Myocyte (in vitro differentiated cells): ENCODE measurements at regions not wholly inside any gene's neighbourhood (a gene's known extent, or its start where the extent isn't known, plus 50 kb on each side); places are given as distances from the start of the nearest gene placed in this dataset.
"Not testable (repeated sequence)": the region's sequence is repeated elsewhere in the genome, so short reads cannot be mapped to it uniquely, and the experiment has no call there.

Experiments used
- DNase-seq: peaks from one replicate; pipeline ENCODE4 v3.0.0-alpha.2; 2012; ENCODE audit warnings: low read depth

GRCh38 chr18:52163478-52163877, 176.5 kb upstream of the DCC start:
- no peak for DNase-seq

- DNase-seq: not testable (repeated sequence)
These were observed 171.9 kb upstream of the DCC start for GRCh38 chr18:52168131-52168530.

- no peak for DNase-seq
These were observed 165.8 kb upstream of the DCC start for GRCh38 chr18:52174220-52174619.

GRCh38 chr18:52175406-52175805, 164.6 kb upstream of the DCC start:
- DNase-seq: no peak

- no peak for DNase-seq
These were observed 156.9 kb upstream of the DCC start for GRCh38 chr18:52183107-52183506.

- DNase-seq: peak; percentile 44
These were observed 149.8 kb upstream of the DCC start for GRCh38 chr18:52190195-52190594.

GRCh38 chr18:52190631-52191030, 149.4 kb upstream of the DCC start:
- peak; percentile 2 for DNase-seq

- DNase-seq: no peak
These were observed 139.6 kb upstream of the DCC start for GRCh38 chr18:52200406-52200805.

- DNase-seq: no peak
These were observed 138.9 kb upstream of the DCC start for GRCh38 chr18:52200921-52201663.

GRCh38 chr18:52208646-52209045, 131.4 kb upstream of the DCC start:
- DNase-seq: no peak

- no peak for DNase-seq
These were observed 123.9 kb upstream of the DCC start for GRCh38 chr18:52216109-52216508.

GRCh38 chr18:52216666-52217065, 123.3 kb upstream of the DCC start:
- no peak for DNase-seq

GRCh38 chr18:52219102-52219501, 120.9 kb upstream of the DCC start:
- DNase-seq: no peak

- DNase-seq: no peak
These were observed 119.9 kb upstream of the DCC start for GRCh38 chr18:52220062-52220591.

- no peak for DNase-seq
These were observed 117.8 kb upstream of the DCC start for GRCh38 chr18:52222211-52222610.

GRCh38 chr18:52227536-52227935, 112.5 kb upstream of the DCC start:
- DNase-seq: no peak

- no peak for DNase-seq
These were observed 111.8 kb upstream of the DCC start for GRCh38 chr18:52228166-52228565.

- no peak for DNase-seq
These were observed 103.9 kb upstream of the DCC start for GRCh38 chr18:52236131-52236530.

GRCh38 chr18:52237551-52237950, 102.4 kb upstream of the DCC start:
- DNase-seq: no peak

- DNase-seq: no peak
These were observed 97.3 kb upstream of the DCC start for GRCh38 chr18:52242711-52243110.

- DNase-seq: no peak
These were observed 95.3 kb upstream of the DCC start for GRCh38 chr18:52244658-52245057.

- DNase-seq: no peak
These were observed 85.6 kb upstream of the DCC start for GRCh38 chr18:52254367-52254766.

- not testable (repeated sequence) for DNase-seq
These were observed 82.6 kb upstream of the DCC start for GRCh38 chr18:52257417-52257816.
